ENCODE measurements at regions not wholly inside any gene's neighbourhood (a gene's known extent, or its start where the extent isn't known, plus 50 kb on each side); places are given as distances from the start of the nearest gene placed in this dataset.

- TF ChIP-seq TAF1 (IDR thresholded peaks at IDR 0.05; ENCODE audit: borderline replicate concordance, insufficient read depth, low read length) (no peak), REST (IDR thresholded peaks at IDR 0.05; ENCODE audit: insufficient read depth in 1 of 2, low read depth in 2 of 2, low read length in 2 of 2) (no peak), FOXP2 (optimal IDR thresholded peaks at IDR 0.05; ENCODE audit: borderline replicate concordance, extremely low read depth, extremely low read length, insufficient read depth) (no peak), POLR2AphosphoS5 (IDR thresholded peaks at IDR 0.05; ENCODE audit: low read depth, low read length) (no peak), SIN3A (IDR thresholded peaks at IDR 0.05; ENCODE audit: borderline replicate concordance, insufficient read depth, low read length) (no peak)
Observed at GRCh38 chr5:162573758-162574157, 506.2 kb downstream of the GABRG2 start.

- TF ChIP-seq REST (IDR thresholded peaks at IDR 0.05; ENCODE audit: insufficient read depth in 1 of 2, low read depth in 2 of 2, low read length in 2 of 2) = no peak
- TF ChIP-seq SIN3A (IDR thresholded peaks at IDR 0.05; ENCODE audit: borderline replicate concordance, insufficient read depth, low read length) = no peak
- TF ChIP-seq POLR2AphosphoS5 (IDR thresholded peaks at IDR 0.05; ENCODE audit: low read depth, low read length) = no peak
- TF ChIP-seq TAF1 (IDR thresholded peaks at IDR 0.05; ENCODE audit: borderline replicate concordance, insufficient read depth, low read length) = no peak
- no peak for TF ChIP-seq FOXP2 (optimal IDR thresholded peaks at IDR 0.05; ENCODE audit: borderline replicate concordance, extremely low read depth, extremely low read length, insufficient read depth)
Observed at GRCh38 chr5:162591724-162592123, 524.2 kb downstream of the GABRG2 start.

- no peak for TF ChIP-seq FOXP2 (optimal IDR thresholded peaks at IDR 0.05; ENCODE audit: borderline replicate concordance, extremely low read depth, extremely low read length, insufficient read depth)
- TF ChIP-seq TAF1 (IDR thresholded peaks at IDR 0.05; ENCODE audit: borderline replicate concordance, insufficient read depth, low read length) = no peak
- TF ChIP-seq POLR2AphosphoS5 (IDR thresholded peaks at IDR 0.05; ENCODE audit: low read depth, low read length) = no peak
- TF ChIP-seq REST (IDR thresholded peaks at IDR 0.05; ENCODE audit: insufficient read depth in 1 of 2, low read depth in 2 of 2, low read length in 2 of 2) = no peak
- no peak for TF ChIP-seq SIN3A (IDR thresholded peaks at IDR 0.05; ENCODE audit: borderline replicate concordance, insufficient read depth, low read length)
Observed at GRCh38 chr5:162593881-162594280, 526.3 kb downstream of the GABRG2 start.

GRCh38 chr5:162603443-162604070 lies 536.0 kb downstream of the GABRG2 start:
- TF ChIP-seq REST (IDR thresholded peaks at IDR 0.05; ENCODE audit: insufficient read depth in 1 of 2, low read depth in 2 of 2, low read length in 2 of 2) = no peak
- TF ChIP-seq POLR2AphosphoS5 (IDR thresholded peaks at IDR 0.05; ENCODE audit: low read depth, low read length) = no peak
- no peak for TF ChIP-seq TAF1 (IDR thresholded peaks at IDR 0.05; ENCODE audit: borderline replicate concordance, insufficient read depth, low read length)
- TF ChIP-seq SIN3A (IDR thresholded peaks at IDR 0.05; ENCODE audit: borderline replicate concordance, insufficient read depth, low read length) = no peak
- TF ChIP-seq FOXP2 (optimal IDR thresholded peaks at IDR 0.05; ENCODE audit: borderline replicate concordance, extremely low read depth, extremely low read length, insufficient read depth) = no peak
